KBM-7 (cell line): ENCODE measurements at regions not wholly inside any gene's neighbourhood (a gene's known extent, or its start where the extent isn't known, plus 50 kb on each side); places are given as distances from the start of the nearest gene placed in this dataset.
A peak's percentile ranks its signal among the peaks of the same experiment; 100 is the strongest.
"Not testable (repeated sequence)": the region's sequence is repeated elsewhere in the genome, so short reads cannot be mapped to it uniquely, and the experiment has no call there.

Source experiments
- DNase-seq: peaks from one replicate; pipeline ENCODE4 v3.0.0-alpha.2; 2015
- in situ Hi-C: fragments of 300-500 bp; cut with MboI; formaldehyde crosslinking; loops from 2 replicates; pipeline ENCODE4 v1.14.3; 2020; ENCODE audit warnings: low sequenced_read_pairs, low pct_unique_long_range_greater_than_20kb, mixed read lengths

DNA sequence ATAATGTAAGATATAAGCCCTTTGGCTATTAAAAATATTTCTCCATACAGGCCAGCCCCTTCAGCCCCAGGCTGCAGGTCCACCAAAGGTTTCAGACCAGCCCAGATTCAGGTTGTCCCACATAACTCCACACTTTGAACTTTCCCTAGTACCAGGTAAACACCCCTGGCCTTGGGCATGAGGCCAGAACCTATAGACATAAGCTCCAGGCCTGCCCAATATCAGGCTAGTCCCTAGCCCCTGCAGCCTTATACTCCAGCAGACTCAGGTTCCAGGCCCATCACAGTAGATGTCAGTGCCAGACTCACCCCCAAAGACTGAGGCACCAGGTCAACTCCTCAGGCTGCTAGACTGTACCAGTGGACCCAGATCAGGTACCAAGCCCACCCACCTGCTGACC is 178.5 kb upstream of the DAAM1 start:
- in situ Hi-C loops: no loop called here
- no peak for DNase-seq

GRCh38 chr14:59013672-59014298 is 174.7 kb upstream of the DAAM1 start:
- DNase-seq: no peak
- in situ Hi-C loops: no loop called here

- no peak for DNase-seq
- in situ Hi-C loops: no loop called here
Measured at GRCh38 chr14:59015482-59015881, 173.0 kb upstream of the DAAM1 start.

DNA sequence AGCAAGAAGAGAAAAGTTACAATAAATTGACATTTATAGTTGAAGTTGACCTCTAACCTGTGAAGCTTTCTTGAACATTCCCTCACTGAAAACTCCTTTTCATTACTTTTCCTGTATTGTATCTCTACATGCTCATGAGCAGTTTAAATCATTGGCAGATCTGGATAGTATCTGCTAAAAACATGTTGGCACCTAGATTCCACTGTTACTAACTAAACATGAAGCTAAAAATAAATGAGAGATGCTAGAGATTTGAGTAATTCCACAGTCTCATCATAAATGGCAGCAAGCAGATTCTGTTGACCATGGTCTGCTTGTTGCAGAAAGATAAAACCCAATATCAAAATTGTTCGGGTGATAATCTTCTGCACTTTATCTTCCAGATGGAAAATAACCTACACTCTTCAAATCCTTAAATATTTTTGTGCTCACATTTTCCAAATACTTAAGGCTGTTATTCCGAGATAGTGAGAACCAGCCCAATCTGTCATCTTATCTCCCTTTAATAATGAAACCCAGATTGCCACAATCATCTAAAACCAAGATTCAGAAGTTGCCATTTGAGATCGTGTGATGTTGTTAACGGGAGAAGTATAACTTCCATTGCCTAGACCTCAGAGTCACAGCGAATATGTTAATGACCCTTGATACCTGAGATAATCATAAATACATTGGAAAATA is 171.0 kb upstream of the DAAM1 start:
- in situ Hi-C loops: no loop called here

DNA sequence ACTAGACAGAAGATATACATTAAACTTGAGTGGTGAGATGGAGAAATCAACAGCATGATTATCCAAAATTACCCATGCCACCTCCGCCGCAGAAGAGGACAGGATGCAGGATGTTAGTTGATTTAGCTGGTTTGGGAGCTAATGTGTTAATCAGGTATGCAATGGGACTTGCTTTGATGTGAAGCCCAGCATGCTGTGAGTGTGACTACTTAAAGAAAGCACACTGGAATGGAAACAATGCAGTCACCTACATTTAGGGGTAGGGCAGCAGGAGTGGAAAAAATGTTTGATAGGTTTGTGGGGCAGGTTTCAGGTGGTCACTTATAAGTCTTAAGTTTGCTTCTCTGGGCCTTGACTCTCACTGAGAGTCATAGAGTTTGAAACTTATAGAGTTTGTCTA is 170.0 kb upstream of the DAAM1 start:
- in situ Hi-C loops: no loop called here

More for the DNA sequence above, 171.0 kb upstream of the DAAM1 start:
- no peak for DNase-seq

GRCh38 chr14:59018978-59019377 is 169.5 kb upstream of the DAAM1 start:
- in situ Hi-C loops: no loop called here
- DNase-seq: no peak

More for the DNA sequence above, 170.0 kb upstream of the DAAM1 start:
- no peak for DNase-seq

GRCh38 chr14:59020382-59020781 is 168.1 kb upstream of the DAAM1 start:
- DNase-seq: peak; percentile 14
- in situ Hi-C loops: no loop called here

- DNase-seq: no peak
- in situ Hi-C loops: no loop called here
Measured at GRCh38 chr14:59022144-59022543, 166.3 kb upstream of the DAAM1 start.

DNA sequence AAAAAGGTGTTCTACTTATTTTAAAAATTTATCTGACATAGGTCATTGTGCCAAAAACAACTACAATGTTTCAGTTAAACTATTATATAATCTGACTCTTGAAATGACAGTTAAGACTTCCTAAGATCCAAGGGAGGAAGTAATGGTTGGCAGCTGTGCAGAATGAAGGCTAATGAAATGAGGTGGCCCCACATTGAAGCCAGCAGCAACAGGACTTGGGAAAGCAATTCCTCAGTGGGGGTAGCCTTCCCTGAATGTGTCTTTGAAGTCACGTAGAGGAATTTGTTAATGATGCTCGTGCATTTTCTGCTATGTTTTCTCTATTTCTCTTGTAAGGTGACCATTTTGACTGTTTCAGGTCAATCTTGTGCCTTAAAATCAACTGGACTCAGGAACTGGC is 162.4 kb upstream of the DAAM1 start:
- in situ Hi-C loops: no loop called here

DNA sequence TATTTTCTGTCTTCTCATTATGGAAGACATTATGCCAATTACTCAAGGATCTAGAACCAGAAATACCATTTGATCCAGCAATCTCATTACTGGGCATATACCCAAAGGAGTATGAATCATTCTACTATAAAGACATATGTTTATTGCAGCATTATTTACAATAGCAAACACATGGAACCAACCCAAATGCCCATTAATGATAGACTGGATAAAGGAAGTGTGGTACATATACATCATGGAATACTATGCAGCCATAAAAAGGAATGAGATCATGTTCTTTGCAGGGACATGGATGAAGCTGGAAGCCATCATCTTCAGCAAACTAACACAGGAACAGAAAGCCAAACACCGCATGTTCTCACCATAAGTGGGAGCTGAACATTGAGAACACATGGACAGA is 161.8 kb upstream of the DAAM1 start:
- DNase-seq, in situ Hi-C loops: not testable (repeated sequence)

More for the DNA sequence above, 162.4 kb upstream of the DAAM1 start:
- no peak for DNase-seq

DNA sequence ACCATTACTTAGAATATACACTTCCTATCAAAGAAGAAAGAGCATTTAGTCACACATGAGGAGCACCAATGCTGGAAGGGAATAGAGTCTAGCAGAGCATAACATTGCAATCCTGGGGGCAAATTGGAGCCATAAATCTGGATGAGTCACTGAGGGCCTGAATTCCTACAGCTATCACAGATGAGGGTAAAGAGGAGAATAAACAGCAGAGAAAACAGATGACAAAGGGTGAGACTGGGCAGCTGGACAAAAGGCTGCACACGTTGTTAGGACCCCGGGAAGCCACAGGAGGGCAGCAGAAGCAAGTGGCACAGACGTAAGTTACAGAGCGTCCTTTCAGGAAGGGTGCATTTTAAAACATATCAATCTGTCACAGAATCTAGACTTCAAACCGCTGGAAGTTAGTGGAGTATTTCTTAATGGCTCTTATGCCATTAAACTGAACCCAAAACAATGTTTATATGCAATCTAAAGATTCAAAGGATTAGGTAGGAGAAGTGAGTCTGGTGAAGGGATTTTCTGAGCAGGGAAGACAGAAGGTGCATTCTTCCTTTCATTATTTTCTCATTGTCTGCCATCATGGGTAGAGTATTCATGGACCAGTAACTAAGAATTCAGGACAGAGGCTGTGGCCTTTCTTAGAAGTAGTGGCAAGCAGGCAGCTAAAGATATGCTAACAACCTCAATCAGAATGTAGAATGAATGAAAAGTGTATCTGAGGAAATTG is 159.8 kb upstream of the DAAM1 start:
- peak; percentile 53 for DNase-seq
- in situ Hi-C loops: no loop called here

DNA sequence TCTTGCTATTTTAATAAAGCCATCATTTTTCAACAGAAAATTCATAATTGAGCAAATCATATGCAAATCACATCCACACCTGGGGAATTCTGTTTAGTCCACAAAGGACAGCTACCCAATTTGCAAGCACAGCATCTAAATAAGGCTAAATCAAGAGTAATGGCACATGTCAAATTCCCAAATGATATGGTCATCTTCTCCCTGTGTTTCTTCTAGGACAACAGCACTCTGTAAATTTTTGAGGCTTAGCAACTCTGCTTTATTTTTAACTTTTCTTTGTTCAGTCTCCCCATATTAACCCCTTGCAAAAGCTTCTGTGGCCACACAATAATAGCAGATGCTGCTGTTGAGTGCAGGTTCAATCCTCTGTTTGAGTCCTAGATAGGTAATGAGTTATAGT is 155.6 kb upstream of the DAAM1 start:
- no peak for DNase-seq
- in situ Hi-C loops: no loop called here

DNA sequence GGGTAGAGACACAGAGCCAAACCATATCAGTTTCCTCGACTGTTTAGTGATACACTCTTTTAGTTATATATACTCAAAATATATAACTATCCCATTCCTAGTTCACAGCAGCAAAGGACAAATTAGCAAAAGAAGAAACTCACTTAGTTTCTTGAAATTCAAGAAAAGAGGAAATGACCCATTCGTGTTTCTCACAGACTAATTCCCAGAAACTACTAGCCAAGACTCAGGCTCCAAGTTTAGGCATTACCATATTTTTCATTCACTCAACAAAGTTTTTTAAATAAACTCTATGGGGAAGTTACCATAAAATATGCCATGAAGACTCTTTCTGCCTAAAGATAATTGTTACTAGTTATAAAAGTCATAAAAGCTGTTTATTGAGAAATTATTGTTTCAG is 152.3 kb upstream of the DAAM1 start:
- in situ Hi-C loops: no loop called here
- no peak for DNase-seq

GRCh38 chr14:59037086-59037485 is 151.4 kb upstream of the DAAM1 start:
- no peak for DNase-seq
- in situ Hi-C loops: no loop called here

GRCh38 chr14:59037620-59038019 is 150.8 kb upstream of the DAAM1 start:
- in situ Hi-C loops: no loop called here

DNA sequence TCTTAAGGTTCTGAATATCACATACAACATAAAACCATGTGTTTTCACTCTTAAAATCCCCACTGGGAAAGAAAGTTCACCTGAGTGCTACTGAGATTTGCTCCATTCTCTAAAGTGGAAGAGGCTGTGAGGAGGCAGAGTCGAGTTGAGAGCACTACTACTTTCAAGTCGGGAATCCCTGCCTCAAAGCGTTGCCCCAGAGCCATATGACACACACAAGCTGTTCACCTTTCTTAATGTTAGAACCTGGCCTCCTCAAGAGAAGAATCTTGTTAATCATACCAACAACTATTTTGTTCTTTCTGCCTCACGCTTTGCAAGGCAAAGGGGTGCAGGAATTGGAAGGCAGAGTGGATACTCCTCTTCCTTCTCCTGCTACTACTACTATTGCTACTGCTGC is 149.7 kb upstream of the DAAM1 start:
- in situ Hi-C loops: no loop called here
- no peak for DNase-seq

More at GRCh38 chr14:59037620-59038019, 150.8 kb upstream of the DAAM1 start:
- DNase-seq: no peak

- in situ Hi-C loops: no loop called here
- DNase-seq: no peak
Measured at GRCh38 chr14:59041308-59041707, 147.2 kb upstream of the DAAM1 start.

DNA sequence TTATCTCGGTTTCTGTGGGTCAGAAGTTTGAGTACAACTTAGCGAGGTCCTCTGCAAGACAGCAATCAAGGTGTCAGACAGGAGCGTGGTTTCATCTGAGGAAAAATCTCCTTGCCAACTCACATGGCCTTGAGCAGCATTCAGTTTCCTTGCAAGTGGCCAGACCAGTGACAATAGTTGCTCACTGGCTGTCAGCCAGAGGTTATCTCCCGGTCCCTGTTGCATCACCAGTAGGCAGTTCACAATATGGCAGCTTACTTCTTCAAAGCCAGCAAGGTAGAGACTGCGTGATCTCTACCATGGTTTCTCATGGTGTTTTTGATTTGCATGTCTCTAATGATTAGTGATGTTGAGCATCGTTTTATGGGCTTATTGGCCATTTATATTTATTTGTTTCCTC is 143.8 kb upstream of the DAAM1 start:
- no peak for DNase-seq

DNA sequence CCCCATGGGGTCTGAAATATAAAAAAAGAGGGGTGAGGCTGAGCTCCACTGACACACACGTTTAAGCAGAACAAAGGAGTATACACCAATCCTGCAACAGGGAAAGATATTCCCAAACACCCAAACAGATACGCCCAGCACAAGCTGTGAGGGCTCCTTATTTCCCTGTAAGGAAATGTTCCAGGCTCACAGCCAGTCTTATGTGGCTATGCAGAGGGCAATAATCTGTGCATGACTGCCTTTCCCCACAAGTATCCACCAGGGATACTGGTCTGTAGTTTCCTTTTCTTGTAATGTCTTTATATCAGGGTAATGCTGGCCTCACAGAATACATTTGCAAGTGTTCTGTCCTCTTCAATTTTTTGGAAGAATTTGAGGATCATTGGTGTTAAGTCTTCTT is 141.7 kb upstream of the DAAM1 start:
- DNase-seq: no peak
- in situ Hi-C loops: no loop called here

More for the DNA sequence above, 143.8 kb upstream of the DAAM1 start:
- in situ Hi-C loops: no loop called here

- in situ Hi-C loops: no loop called here
Measured at GRCh38 chr14:59055006-59055405, 133.5 kb upstream of the DAAM1 start.

More at GRCh38 chr14:59055006-59055405, 133.5 kb upstream of the DAAM1 start:
- DNase-seq: no peak
